ENCODE measurements at regions not wholly inside any gene's neighbourhood (a gene's known extent, or its start where the extent isn't known, plus 50 kb on each side); places are given as distances from the start of the nearest gene placed in this dataset.

DNA sequence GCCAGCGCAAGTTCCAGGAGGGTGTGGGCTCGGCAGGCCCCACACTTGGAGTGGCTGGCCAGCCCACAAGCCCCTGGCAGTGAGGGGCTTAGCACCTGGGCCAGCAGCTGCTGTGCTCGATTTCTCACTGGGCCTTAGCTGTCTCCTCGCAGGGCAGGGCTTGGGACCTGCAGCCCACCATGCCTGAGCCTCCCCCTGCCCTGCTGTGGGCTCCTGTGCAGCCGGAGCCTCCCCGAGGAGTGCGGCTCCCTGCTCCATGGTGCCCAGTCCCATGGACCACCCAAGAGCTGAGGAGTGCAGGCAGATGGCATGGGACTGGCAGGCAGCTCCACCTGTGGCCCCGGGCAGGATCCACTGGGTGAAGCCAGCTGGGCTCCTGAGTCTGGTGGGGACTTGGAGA, 139.2 kb upstream of the CXCL13 start:
- peaks cover 30% of the 10 kb centered on the region for H3K9me3 Mint-ChIP-seq
- H3K27me3 Mint-ChIP-seq (ENCODE audit: low read depth) = peaks cover 7% of the 10 kb centered on the region
- no peak overlapping the region for H3K4me3 Mint-ChIP-seq
- H3K4me1 Mint-ChIP-seq = no peaks in the 10 kb centered on the region
- no peak for TF ChIP-seq CTCF (IDR thresholded peaks at IDR 0.05; ENCODE audit: unreplicated experiment in 3 of 3)
- H3K27ac Mint-ChIP-seq = no peak overlapping the region
- no peaks in the 10 kb centered on the region for H3K36me3 Mint-ChIP-seq (ENCODE audit: low read depth)

- Mint-ChIP-seq H3K36me3 (ENCODE audit: low read depth) (no peaks in the 10 kb centered on the region), H3K4me3 (no peak overlapping the region), H3K27me3 (ENCODE audit: low read depth) (peaks cover 30% of the 10 kb centered on the region), H3K27ac (no peak overlapping the region), H3K4me1 (no peaks in the 10 kb centered on the region), H3K9me3 (peaks cover 9% of the 10 kb centered on the region)
- TF ChIP-seq CTCF (IDR thresholded peaks at IDR 0.05; ENCODE audit: unreplicated experiment in 3 of 3) = no peak
These were observed 133.7 kb upstream of the CXCL13 start for GRCh38 chr4:77471821-77472495.

GRCh38 chr4:77473509-77473908, 132.1 kb upstream of the CXCL13 start:
- Mint-ChIP-seq H3K4me1 (no peaks in the 10 kb centered on the region), H3K27ac (no peak overlapping the region), H3K9me3 (peaks cover 14% of the 10 kb centered on the region)

GRCh38 chr4:77481856-77482255, 123.8 kb upstream of the CXCL13 start:
- Mint-ChIP-seq H3K4me3 (no peak overlapping the region), H3K36me3 (ENCODE audit: low read depth) (no peaks in the 10 kb centered on the region), H3K27me3 (ENCODE audit: low read depth) (peaks cover 18% of the 10 kb centered on the region), H3K4me1 (peaks cover 5% of the 10 kb centered on the region), H3K27ac (no peak overlapping the region), H3K9me3 (peaks cover 9% of the 10 kb centered on the region)
- TF ChIP-seq CTCF (IDR thresholded peaks at IDR 0.05; ENCODE audit: unreplicated experiment in 3 of 3) = no peak

More at GRCh38 chr4:77473509-77473908, 132.1 kb upstream of the CXCL13 start:
- H3K4me3 Mint-ChIP-seq = no peak overlapping the region
- peak in 1 of 3 experiments; percentile 22 for TF ChIP-seq CTCF (IDR thresholded peaks at IDR 0.05; ENCODE audit: unreplicated experiment in 3 of 3)
- H3K27me3 Mint-ChIP-seq (ENCODE audit: low read depth) = peaks cover 39% of the 10 kb centered on the region
- H3K36me3 Mint-ChIP-seq (ENCODE audit: low read depth) = no peaks in the 10 kb centered on the region

- Mint-ChIP-seq H3K4me3 (no peak overlapping the region), H3K27ac (peak overlapping the region in 1 of 3 experiments; percentile 15), H3K36me3 (ENCODE audit: low read depth) (no peaks in the 10 kb centered on the region), H3K4me1 (peaks cover 5% of the 10 kb centered on the region), H3K27me3 (ENCODE audit: low read depth) (peaks cover 5% of the 10 kb centered on the region), H3K9me3 (peaks cover 8% of the 10 kb centered on the region)
- no peak for TF ChIP-seq CTCF (IDR thresholded peaks at IDR 0.05; ENCODE audit: unreplicated experiment in 3 of 3)
These were observed 116.7 kb upstream of the CXCL13 start for GRCh38 chr4:77488882-77489281.

GRCh38 chr4:77493120-77493752, 112.4 kb upstream of the CXCL13 start:
- H3K4me1 Mint-ChIP-seq = no peaks in the 10 kb centered on the region
- H3K9me3 Mint-ChIP-seq = peaks cover 11% of the 10 kb centered on the region
- no peak for TF ChIP-seq CTCF (IDR thresholded peaks at IDR 0.05; ENCODE audit: unreplicated experiment in 3 of 3)
- no peaks in the 10 kb centered on the region for H3K27me3 Mint-ChIP-seq (ENCODE audit: low read depth)
- H3K4me3 Mint-ChIP-seq = no peak overlapping the region
- no peak overlapping the region for H3K27ac Mint-ChIP-seq
- H3K36me3 Mint-ChIP-seq (ENCODE audit: low read depth) = no peaks in the 10 kb centered on the region
